Vagina (tissue), 2 donors: ENCODE measurements at regions not wholly inside any gene's neighbourhood (a gene's known extent, or its start where the extent isn't known, plus 50 kb on each side); places are given as distances from the start of the nearest gene placed in this dataset.

Source experiments
- CTCF ChIP-seq, 3 experiments: fragments of 450-650 bp in 2 of 3; fragments of 200-600 bp in 1 of 3; sonication (generic) in 1 of 3; IDR thresholded peaks; one replicate each; pipeline ENCODE4 v1.5.1; 2017 to 2019; ENCODE audit warnings: antibody characterized with exemption in 3 of 3, mild to moderate bottlenecking in 2 of 3, moderate library complexity in 2 of 3
- POLR2A ChIP-seq, 2 donors: fragments of 450-650 bp; IDR thresholded peaks; one replicate each; pipeline ENCODE4 v1.6.1; 2017; ENCODE audit warnings: antibody characterized with exemption in 2 of 2, mild to moderate bottlenecking in 2 of 2, moderate library complexity in 2 of 2
- POLR2AphosphoS5 ChIP-seq, 2 donors: sonication (generic); formaldehyde crosslinking; IDR thresholded peaks; one replicate each; pipeline ENCODE4 v1.9.0; 2017; ENCODE audit warnings: antibody characterized with exemption in 2 of 2, mild to moderate bottlenecking in 2 of 2, low read depth in 1 of 2; ENCODE audit not compliant: insufficient read depth in 1 of 2

GRCh38 chr6:167397712-167398111 lies 72.8 kb downstream of the TTLL2 start:
- TF ChIP-seq CTCF (IDR thresholded peaks at IDR 0.05) (no peak), POLR2A (IDR thresholded peaks at IDR 0.05) (no peak), POLR2AphosphoS5 (IDR thresholded peaks at IDR 0.05; ENCODE audit: insufficient read depth in 1 of 2, low read depth in 1 of 2) (no peak)
